ENCODE measurements at regions not wholly inside any gene's neighbourhood (a gene's known extent, or its start where the extent isn't known, plus 50 kb on each side); places are given as distances from the start of the nearest gene placed in this dataset.

GRCh38 chr13:30079501-30079900 is 227.8 kb downstream of the KATNAL1 start:
- TF ChIP-seq SIN3A (IDR thresholded peaks at IDR 0.05; ENCODE audit: borderline replicate concordance, insufficient read depth, low read depth, low read length) (no peak), CTCF (IDR thresholded peaks at IDR 0.05) (no peak), POLR2AphosphoS5 (IDR thresholded peaks at IDR 0.05; ENCODE audit: low read depth, low read length) (no peak)

DNA sequence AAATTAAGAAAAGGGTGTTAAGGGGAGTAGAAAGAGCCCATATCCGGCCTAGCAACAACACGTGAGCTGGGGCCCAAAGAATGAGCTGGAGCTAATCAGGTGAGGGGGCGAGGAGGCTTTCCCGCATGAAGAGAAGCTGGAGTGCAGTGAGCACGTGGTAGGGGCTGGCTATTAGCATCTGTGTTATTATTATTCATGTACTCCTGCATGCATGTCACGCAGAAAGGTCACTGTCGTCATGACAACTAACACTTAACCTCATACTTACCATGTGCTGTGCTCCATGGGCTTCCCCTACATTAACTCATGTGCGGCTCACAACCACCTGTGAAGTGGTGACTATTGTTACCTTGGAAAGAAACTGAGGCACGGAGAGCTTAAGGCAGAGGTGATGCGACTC is 227.6 kb upstream of the UBL3 start:
- Histone ChIP-seq H3K9me3 (ENCODE audit: control insufficient read depth, insufficient read depth, low read depth, low read length) (no peaks in the 10 kb centered on the region), H3K4me3 (ENCODE audit: low read depth in 2 of 2, low read length in 2 of 2) (no peak overlapping the region), H3K4me1 (ENCODE audit: control insufficient read depth, insufficient read depth, low read length) (no peaks in the 10 kb centered on the region), H3K27ac (ENCODE audit: low read length) (no peak overlapping the region), H3K36me3 (ENCODE audit: control insufficient read depth, insufficient read depth, low read length) (no peaks in the 10 kb centered on the region), H3K27me3 (ENCODE audit: control insufficient read depth, insufficient read depth, low read length) (no peaks in the 10 kb centered on the region)
- DNase-seq (ENCODE audit: low read depth, low spot score) (no peak), ATAC-seq (no peak)
- CTCF ChIA-PET = no interaction called here
- in situ Hi-C loops (cut with HindIII; ENCODE audit: low pct_unique_long_range_greater_than_20kb, low sequenced_read_pairs) (no loop called here), intact Hi-C loops (cut with micrococcal nuclease; ENCODE audit: unreplicated experiment) (no loop called here)
- BruUV-seq (replicated peaks) = no TSS peak
- POLR2A ChIA-PET = no interaction called here
- no peak for TF ChIP-seq TCF7L2 (IDR thresholded peaks at IDR 0.05; ENCODE audit: low read depth, low read length)
- no peak for TF ChIP-seq SIN3A (IDR thresholded peaks at IDR 0.05; ENCODE audit: borderline replicate concordance, insufficient read depth, low read depth, low read length)
- TF ChIP-seq, protein P1, sequence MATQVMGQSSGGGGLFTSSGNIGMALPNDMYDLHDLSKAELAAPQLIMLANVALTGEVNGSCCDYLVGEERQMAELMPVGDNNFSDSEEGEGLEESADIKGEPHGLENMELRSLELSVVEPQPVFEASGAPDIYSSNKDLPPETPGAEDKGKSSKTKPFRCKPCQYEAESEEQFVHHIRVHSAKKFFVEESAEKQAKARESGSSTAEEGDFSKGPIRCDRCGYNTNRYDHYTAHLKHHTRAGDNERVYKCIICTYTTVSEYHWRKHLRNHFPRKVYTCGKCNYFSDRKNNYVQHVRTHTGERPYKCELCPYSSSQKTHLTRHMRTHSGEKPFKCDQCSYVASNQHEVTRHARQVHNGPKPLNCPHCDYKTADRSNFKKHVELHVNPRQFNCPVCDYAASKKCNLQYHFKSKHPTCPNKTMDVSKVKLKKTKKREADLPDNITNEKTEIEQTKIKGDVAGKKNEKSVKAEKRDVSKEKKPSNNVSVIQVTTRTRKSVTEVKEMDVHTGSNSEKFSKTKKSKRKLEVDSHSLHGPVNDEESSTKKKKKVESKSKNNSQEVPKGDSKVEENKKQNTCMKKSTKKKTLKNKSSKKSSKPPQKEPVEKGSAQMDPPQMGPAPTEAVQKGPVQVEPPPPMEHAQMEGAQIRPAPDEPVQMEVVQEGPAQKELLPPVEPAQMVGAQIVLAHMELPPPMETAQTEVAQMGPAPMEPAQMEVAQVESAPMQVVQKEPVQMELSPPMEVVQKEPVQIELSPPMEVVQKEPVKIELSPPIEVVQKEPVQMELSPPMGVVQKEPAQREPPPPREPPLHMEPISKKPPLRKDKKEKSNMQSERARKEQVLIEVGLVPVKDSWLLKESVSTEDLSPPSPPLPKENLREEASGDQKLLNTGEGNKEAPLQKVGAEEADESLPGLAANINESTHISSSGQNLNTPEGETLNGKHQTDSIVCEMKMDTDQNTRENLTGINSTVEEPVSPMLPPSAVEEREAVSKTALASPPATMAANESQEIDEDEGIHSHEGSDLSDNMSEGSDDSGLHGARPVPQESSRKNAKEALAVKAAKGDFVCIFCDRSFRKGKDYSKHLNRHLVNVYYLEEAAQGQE (IDR thresholded peaks at IDR 0.05; ENCODE audit: insufficient read depth in 1 of 2, low read depth in 2 of 2, low read length in 1 of 2) = no peak
- TF ChIP-seq CTCF (IDR thresholded peaks at IDR 0.05) = no peak
- no peak for TF ChIP-seq POLR2AphosphoS5 (IDR thresholded peaks at IDR 0.05; ENCODE audit: low read depth, low read length)

More at GRCh38 chr13:30079501-30079900, 227.8 kb downstream of the KATNAL1 start:
- CTCF ChIA-PET = no interaction called here
- Histone ChIP-seq H3K4me3 (ENCODE audit: low read depth in 2 of 2, low read length in 2 of 2) (no peak overlapping the region), H3K9me3 (ENCODE audit: control insufficient read depth, insufficient read depth, low read depth, low read length) (no peaks in the 10 kb centered on the region), H3K27me3 (ENCODE audit: control insufficient read depth, insufficient read depth, low read length) (no peaks in the 10 kb centered on the region), H3K4me1 (ENCODE audit: control insufficient read depth, insufficient read depth, low read length) (no peaks in the 10 kb centered on the region), H3K27ac (ENCODE audit: low read length) (no peak overlapping the region), H3K36me3 (ENCODE audit: control insufficient read depth, insufficient read depth, low read length) (no peaks in the 10 kb centered on the region)
- BruUV-seq (replicated peaks) = no TSS peak
- DNase-seq (ENCODE audit: low read depth, low spot score) (no peak), ATAC-seq (no peak)
- intact Hi-C loops (cut with micrococcal nuclease; ENCODE audit: unreplicated experiment) = no loop called here
- POLR2A ChIA-PET = no interaction called here
- in situ Hi-C loops (cut with HindIII; ENCODE audit: low pct_unique_long_range_greater_than_20kb, low sequenced_read_pairs) = no loop called here
